ENCODE measurements at regions not wholly inside any gene's neighbourhood (a gene's known extent, or its start where the extent isn't known, plus 50 kb on each side); places are given as distances from the start of the nearest gene placed in this dataset.
"Not testable (repeated sequence)": the region's sequence is repeated elsewhere in the genome, so short reads cannot be mapped to it uniquely, and the experiment has no call there.

GRCh38 chr2:139574371-139574770 is 794.2 kb upstream of the NXPH2 start:
- no peaks in the 10 kb centered on the region for H3K4me1 ChIP-seq
- WGBS, 2 donors (ENCODE audit: low coverage in 1 of 2), result 0% methylated on average over 1 of the region's 1 CpG
- no peak overlapping the region for H3K27ac ChIP-seq
- TF ChIP-seq EP300 (IDR thresholded peaks at IDR 0.05) (no peak), POLR2A (IDR thresholded peaks at IDR 0.05) (no peak), CTCF (IDR thresholded peaks at IDR 0.05) (no peak), POLR2AphosphoS5 (IDR thresholded peaks at IDR 0.05) (no peak)
- no peak for ATAC-seq
- no peaks in the 10 kb centered on the region for H3K36me3 ChIP-seq
- no peak overlapping the region for H3K4me3 ChIP-seq
- H3K27me3 ChIP-seq, result no peaks in the 10 kb centered on the region
- no peaks in the 10 kb centered on the region for H3K9me3 ChIP-seq

DNA sequence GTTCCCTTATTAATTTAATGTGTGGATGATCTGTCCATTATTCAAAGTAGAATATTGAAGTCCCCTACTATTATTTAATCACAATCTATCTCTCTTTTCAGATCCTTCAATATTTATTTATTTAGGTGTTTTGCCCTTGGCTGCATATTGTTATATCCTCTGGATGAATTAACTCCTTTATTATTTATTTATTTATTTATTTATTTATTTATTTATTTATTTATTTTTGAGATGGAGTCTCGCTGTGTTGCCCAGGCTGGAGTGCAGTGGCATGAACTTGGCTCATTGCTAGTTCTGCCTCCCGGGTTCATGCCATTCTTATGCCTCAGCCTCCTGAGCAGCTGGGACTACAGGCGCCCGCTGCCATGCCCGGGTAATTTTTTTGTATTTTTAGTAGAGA is 776.6 kb upstream of the NXPH2 start:
- Histone ChIP-seq H3K9me3 (no peaks in the 10 kb centered on the region), H3K4me3 (no peak overlapping the region), H3K27ac (no peak overlapping the region), H3K4me1 (no peaks in the 10 kb centered on the region), H3K36me3 (no peaks in the 10 kb centered on the region), H3K27me3 (no peaks in the 10 kb centered on the region)
- ATAC-seq, result no peak
- TF ChIP-seq EP300 (IDR thresholded peaks at IDR 0.05) (no peak), POLR2A (IDR thresholded peaks at IDR 0.05) (no peak), CTCF (IDR thresholded peaks at IDR 0.05) (no peak), POLR2AphosphoS5 (IDR thresholded peaks at IDR 0.05) (no peak)
- 88 to 100% methylated on average over 1 to 5 of the region's 5 CpGs for WGBS, 2 donors (ENCODE audit: low coverage in 1 of 2)

GRCh38 chr2:139550873-139551272 is 770.7 kb upstream of the NXPH2 start:
- H3K27me3 ChIP-seq, result no peaks in the 10 kb centered on the region
- no peak overlapping the region for H3K27ac ChIP-seq
- no peaks in the 10 kb centered on the region for H3K36me3 ChIP-seq
- H3K4me1 ChIP-seq, result no peaks in the 10 kb centered on the region
- no peak for ATAC-seq
- no peaks in the 10 kb centered on the region for H3K9me3 ChIP-seq
- H3K4me3 ChIP-seq, result no peak overlapping the region
- TF ChIP-seq POLR2A (IDR thresholded peaks at IDR 0.05), result no peak
- no peak for TF ChIP-seq CTCF (IDR thresholded peaks at IDR 0.05)
- TF ChIP-seq EP300 (IDR thresholded peaks at IDR 0.05), result no peak
- no peak for TF ChIP-seq POLR2AphosphoS5 (IDR thresholded peaks at IDR 0.05)

DNA sequence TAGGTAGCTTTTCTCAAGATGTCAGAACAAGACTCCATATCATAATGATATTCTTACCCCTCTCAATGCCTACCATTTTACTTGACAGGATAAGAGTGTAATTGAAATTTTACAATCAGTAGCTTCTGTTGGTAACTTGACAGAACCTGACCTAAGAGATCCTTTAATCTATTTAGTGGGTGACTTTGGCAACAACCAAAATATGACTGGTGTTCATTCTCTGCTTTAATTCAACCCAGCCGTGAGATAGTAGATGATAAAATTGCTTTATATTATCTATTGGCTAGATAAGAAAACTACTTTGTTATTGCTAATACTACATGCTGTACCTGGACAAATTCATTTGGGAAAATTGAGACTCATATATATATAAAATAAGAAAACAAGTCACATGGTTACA is 770.2 kb upstream of the NXPH2 start:
- no peaks in the 10 kb centered on the region for H3K4me1 ChIP-seq
- whole genome bisulfite sequencing, 2 donors (ENCODE audit: low coverage in 1 of 2), result 0% methylated on average over 1 of the region's 1 CpG
- no peaks in the 10 kb centered on the region for H3K36me3 ChIP-seq
- no peak overlapping the region for H3K27ac ChIP-seq
- no peak overlapping the region for H3K4me3 ChIP-seq
- H3K9me3 ChIP-seq, result no peaks in the 10 kb centered on the region
- no peaks in the 10 kb centered on the region for H3K27me3 ChIP-seq
- TF ChIP-seq EP300 (IDR thresholded peaks at IDR 0.05) (no peak), POLR2AphosphoS5 (IDR thresholded peaks at IDR 0.05) (no peak), POLR2A (IDR thresholded peaks at IDR 0.05) (no peak)
- ATAC-seq, result no peak

DNA sequence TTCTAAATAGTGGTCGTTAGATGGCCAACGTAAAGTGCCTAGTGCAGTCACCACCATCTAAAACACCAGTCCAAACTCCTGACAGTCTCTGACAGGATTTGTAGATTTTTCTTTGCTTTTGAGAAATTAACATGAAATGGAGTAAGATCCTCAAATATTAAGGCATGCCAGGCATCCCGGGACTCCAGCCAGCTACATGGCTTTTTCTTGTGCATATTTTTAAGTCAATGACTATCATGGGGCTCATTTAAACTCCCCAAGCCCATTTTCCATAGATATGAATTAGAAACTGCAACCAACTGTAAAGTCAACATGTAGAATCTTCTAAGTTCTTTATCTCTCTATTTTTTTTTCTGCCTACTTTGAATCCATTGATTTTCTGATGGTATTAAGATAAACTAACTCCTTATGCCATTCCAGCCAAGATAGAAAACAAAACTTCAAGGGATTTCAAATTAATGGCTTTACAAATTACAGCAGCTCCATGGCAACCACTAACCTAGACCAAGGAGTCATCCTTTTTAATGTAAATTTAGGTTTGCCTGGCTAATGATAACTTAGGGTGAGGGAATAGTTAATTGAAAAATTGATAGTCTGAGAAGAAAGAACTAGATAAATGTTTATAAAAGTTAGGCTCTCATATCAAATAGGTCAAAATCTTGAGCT is 764.1 kb upstream of the NXPH2 start:
- ATAC-seq, result no peak
- Histone ChIP-seq H3K4me3 (no peak overlapping the region), H3K27ac (no peak overlapping the region), H3K9me3 (no peaks in the 10 kb centered on the region), H3K4me1 (no peaks in the 10 kb centered on the region), H3K27me3 (no peaks in the 10 kb centered on the region), H3K36me3 (no peaks in the 10 kb centered on the region)
- TF ChIP-seq POLR2A (IDR thresholded peaks at IDR 0.05) (no peak), EP300 (IDR thresholded peaks at IDR 0.05) (no peak), POLR2AphosphoS5 (IDR thresholded peaks at IDR 0.05) (no peak)
- 47 to 58% methylated on average over 3 of the region's 3 CpGs for WGBS, 2 donors (ENCODE audit: low coverage in 1 of 2)

GRCh38 chr2:139538332-139539020 is 758.3 kb upstream of the NXPH2 start:
- not testable (repeated sequence) for H3K36me3 ChIP-seq, H3K27ac ChIP-seq, H3K4me3 ChIP-seq, ATAC-seq, H3K4me1 ChIP-seq, H3K27me3 ChIP-seq, H3K9me3 ChIP-seq
- WGBS, 2 donors (ENCODE audit: low coverage in 1 of 2), result 89 to 95% methylated on average over 3 to 14 of the region's 21 CpGs

All from gastroesophageal sphincter (tissue), 4 donors.